ENCODE measurements at regions not wholly inside any gene's neighbourhood (a gene's known extent, or its start where the extent isn't known, plus 50 kb on each side); places are given as distances from the start of the nearest gene placed in this dataset.

- Histone ChIP-seq H3K9me3 (peaks cover 95% of the 10 kb centered on the region), H3K27ac (no peak overlapping the region), H3K4me3 (no peak overlapping the region), H3K4me1 (no peaks in the 10 kb centered on the region), H3K36me3 (peaks cover 13% of the 10 kb centered on the region), H3K27me3 (ENCODE audit: low read depth) (no peaks in the 10 kb centered on the region)
- no peak for TF ChIP-seq CTCF (IDR thresholded peaks at IDR 0.05)
- ATAC-seq = no peak
- intact Hi-C loops (cut with DNase I) = no loop called here
- no peak for DNase-seq
Observed at GRCh38 chr16:31754998-31755615, 118.5 kb upstream of the ZNF267 start.

GRCh38 chr16:31764103-31764502 lies 109.5 kb upstream of the ZNF267 start:
- H3K4me1 ChIP-seq = no peaks in the 10 kb centered on the region
- DNase-seq (no peak), ATAC-seq (no peak)
- TF ChIP-seq CTCF (IDR thresholded peaks at IDR 0.05) = no peak
- H3K4me3 ChIP-seq = no peak overlapping the region
- no peaks in the 10 kb centered on the region for H3K36me3 ChIP-seq
- no peaks in the 10 kb centered on the region for H3K27me3 ChIP-seq (ENCODE audit: low read depth)
- H3K9me3 ChIP-seq = peaks cover 87% of the 10 kb centered on the region
- no peak overlapping the region for H3K27ac ChIP-seq
- intact Hi-C loops (cut with DNase I) = no loop called here

DNA sequence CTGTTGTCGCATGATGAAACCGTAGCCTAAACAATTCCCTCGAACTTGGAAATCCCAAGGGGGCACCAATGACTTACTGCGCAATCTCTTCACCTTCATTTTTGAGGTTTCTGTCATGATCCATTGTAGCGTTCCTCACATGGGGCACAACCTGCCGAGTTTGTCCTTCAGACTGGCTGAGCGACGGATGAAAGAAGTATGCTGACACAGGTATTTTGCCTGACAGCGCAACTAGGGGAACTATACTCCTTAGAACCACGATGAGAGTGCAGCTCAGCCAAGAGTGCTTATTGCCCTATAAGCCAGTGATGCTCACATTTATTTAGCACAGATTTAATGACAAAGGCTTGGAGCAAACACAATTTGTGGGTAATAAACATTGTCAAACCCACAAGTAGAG lies 106.3 kb upstream of the ZNF267 start:
- H3K27ac ChIP-seq = no peak overlapping the region
- H3K27me3 ChIP-seq (ENCODE audit: low read depth) = no peaks in the 10 kb centered on the region
- no peak for TF ChIP-seq CTCF (IDR thresholded peaks at IDR 0.05)
- no peak for DNase-seq
- H3K36me3 ChIP-seq = no peaks in the 10 kb centered on the region
- no peak for ATAC-seq
- peaks cover 94% of the 10 kb centered on the region for H3K9me3 ChIP-seq
- intact Hi-C loops (cut with DNase I) = no loop called here
- H3K4me1 ChIP-seq = no peaks in the 10 kb centered on the region
- no peak overlapping the region for H3K4me3 ChIP-seq

DNA sequence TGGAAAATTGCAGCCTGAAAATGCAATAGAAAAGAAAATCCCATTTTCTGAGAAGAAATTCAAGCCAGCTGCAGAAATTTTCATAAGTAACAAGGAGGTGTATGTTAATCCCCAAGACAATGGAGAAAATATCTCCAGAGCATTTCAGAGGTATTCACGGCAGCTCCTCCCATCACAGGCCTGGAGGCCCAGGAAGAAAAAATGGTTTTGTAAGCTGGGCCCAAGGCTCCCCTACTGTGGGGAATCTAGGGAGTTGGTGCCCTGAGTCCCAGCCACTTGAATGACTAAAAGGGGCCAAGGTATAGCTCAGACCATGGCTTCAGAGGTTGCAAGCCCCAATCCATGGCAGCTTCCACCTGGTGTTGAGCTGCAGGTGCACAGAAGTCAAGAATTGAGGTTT lies 93.3 kb upstream of the ZNF267 start:
- H3K9me3 ChIP-seq = peaks cover 80% of the 10 kb centered on the region
- ATAC-seq (no peak), DNase-seq (no peak)
- no peaks in the 10 kb centered on the region for H3K36me3 ChIP-seq
- no peak overlapping the region for H3K27ac ChIP-seq
- H3K4me1 ChIP-seq = no peaks in the 10 kb centered on the region
- intact Hi-C loops (cut with DNase I) = no loop called here
- no peaks in the 10 kb centered on the region for H3K27me3 ChIP-seq (ENCODE audit: low read depth)
- no peak for TF ChIP-seq CTCF (IDR thresholded peaks at IDR 0.05)
- no peak overlapping the region for H3K4me3 ChIP-seq

GRCh38 chr16:31785126-31785525 lies 88.5 kb upstream of the ZNF267 start:
- no peak for ATAC-seq
- intact Hi-C loops (cut with DNase I) = no loop called here

More at GRCh38 chr16:31785126-31785525, 88.5 kb upstream of the ZNF267 start:
- DNase-seq = no peak
- H3K4me3 ChIP-seq = no peak overlapping the region
- no peak overlapping the region for H3K27ac ChIP-seq
- H3K36me3 ChIP-seq = no peaks in the 10 kb centered on the region
- peaks cover 74% of the 10 kb centered on the region for H3K9me3 ChIP-seq
- no peak for TF ChIP-seq CTCF (IDR thresholded peaks at IDR 0.05)
- H3K4me1 ChIP-seq = no peaks in the 10 kb centered on the region
- H3K27me3 ChIP-seq (ENCODE audit: low read depth) = no peaks in the 10 kb centered on the region
